Activated CD4-positive, alpha-beta memory T cell treated with anti-CD3 and anti-CD28 coated beads for 36 hours (primary cell): ENCODE measurements at regions not wholly inside any gene's neighbourhood (a gene's known extent, or its start where the extent isn't known, plus 50 kb on each side); places are given as distances from the start of the nearest gene placed in this dataset.

ENCODE experiments used
- CTCF ChIA-PET: fragments of 350-600 bp; sonication (Branson Sonifier 250); formaldehyde crosslinking; loops from one replicate; lab custom pipeline; 2021; ENCODE audit warnings: antibody characterized with exemption, inconsistent platforms; lab: Charles Lee
- POLR2A ChIA-PET: fragments of 350-600 bp; sonication (Branson Sonifier 250); formaldehyde crosslinking; loops from one replicate; lab custom pipeline; 2021; ENCODE audit warnings: antibody characterized with exemption; lab: Charles Lee
- DNase-seq: peaks from one replicate; pipeline ENCODE4 v3.0.0-alpha.2; 2020
- H3K27ac Mint-ChIP-seq: one replicate; pipeline ENCODE4 v1.8.0; 2021; ENCODE audit warnings: mixed read lengths
- H3K27me3 Mint-ChIP-seq: one replicate; pipeline ENCODE4 v1.8.0; 2021; ENCODE audit warnings: mixed read lengths
- H3K36me3 Mint-ChIP-seq: one replicate; pipeline ENCODE4 v1.8.0; 2021; ENCODE audit warnings: mixed read lengths
- H3K4me1 Mint-ChIP-seq: one replicate; pipeline ENCODE4 v1.8.0; 2021; ENCODE audit warnings: low read depth, mixed read lengths
- H3K4me3 Mint-ChIP-seq: one replicate; pipeline ENCODE4 v1.8.0; 2021; ENCODE audit warnings: mild to moderate bottlenecking, mixed read lengths
- H3K9me3 Mint-ChIP-seq: one replicate; pipeline ENCODE4 v1.8.0; 2021; ENCODE audit warnings: mixed read lengths
- intact Hi-C: fragments of 100-400 bp; cut with micrococcal nuclease; formaldehyde crosslinking; loops from one replicate; pipeline ENCODE4 v1.15.1; 2023

DNA sequence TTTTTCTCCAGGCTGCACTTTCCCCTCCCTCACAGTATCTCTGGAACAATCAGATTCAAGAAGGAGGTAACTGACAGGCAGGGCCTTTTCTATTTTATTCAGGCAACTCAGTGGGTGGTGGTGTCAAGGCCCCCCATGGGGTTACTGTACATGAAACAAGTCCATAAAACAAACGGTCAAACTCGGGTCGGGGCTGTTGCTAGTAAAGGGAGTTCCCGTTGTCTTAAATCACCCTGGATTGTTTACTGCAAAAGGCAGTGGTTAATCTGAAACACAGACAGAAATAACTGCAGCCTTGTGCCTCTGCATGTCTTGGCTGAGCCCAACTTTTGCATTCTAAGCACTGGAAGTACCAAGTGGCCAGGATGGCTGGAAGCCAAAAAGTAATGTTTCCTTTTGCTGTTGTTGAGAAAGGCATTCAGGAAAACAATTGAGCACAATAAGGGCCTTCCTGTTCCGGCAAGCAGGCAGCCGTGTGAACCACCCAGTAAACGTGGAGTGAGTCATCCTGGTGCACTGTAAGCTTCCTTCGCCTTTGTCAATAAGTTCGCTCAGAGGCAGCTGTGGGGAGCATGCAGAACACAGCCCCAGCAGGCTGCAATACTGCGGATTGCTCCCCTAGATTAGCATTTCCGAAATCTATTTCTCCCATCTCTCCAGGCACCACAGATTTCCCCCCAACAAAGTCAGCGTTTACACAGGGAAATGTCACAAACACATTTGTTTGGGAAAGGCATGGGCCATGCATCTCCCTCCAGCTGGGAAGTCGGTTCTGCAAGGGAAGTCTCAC lies 149.6 kb downstream of the IRS1 start:
- no peaks in the 10 kb centered on the region for H3K27me3 Mint-ChIP-seq
- H3K27ac Mint-ChIP-seq = peak overlapping the region; percentile 39
- no peak overlapping the region for H3K4me3 Mint-ChIP-seq
- CTCF ChIA-PET = interaction anchor here (0.6 kb wide), 1 partner anchor 1470 kb away, joined by 3 read pairs; no protein-coding TSS in a partner anchor
- H3K36me3 Mint-ChIP-seq = peaks cover 10% of the 10 kb centered on the region
- peaks cover 29% of the 10 kb centered on the region for H3K4me1 Mint-ChIP-seq
- intact Hi-C loops = loop anchor here (1.0 to 5.0 kb wide), 4 partner anchors 122 to 228 kb away; partner anchors contain the start of gene RHBDD1
- POLR2A ChIA-PET = no interaction called here
- peaks cover 12% of the 10 kb centered on the region for H3K9me3 Mint-ChIP-seq
- DNase-seq = peak; percentile 66

DNA sequence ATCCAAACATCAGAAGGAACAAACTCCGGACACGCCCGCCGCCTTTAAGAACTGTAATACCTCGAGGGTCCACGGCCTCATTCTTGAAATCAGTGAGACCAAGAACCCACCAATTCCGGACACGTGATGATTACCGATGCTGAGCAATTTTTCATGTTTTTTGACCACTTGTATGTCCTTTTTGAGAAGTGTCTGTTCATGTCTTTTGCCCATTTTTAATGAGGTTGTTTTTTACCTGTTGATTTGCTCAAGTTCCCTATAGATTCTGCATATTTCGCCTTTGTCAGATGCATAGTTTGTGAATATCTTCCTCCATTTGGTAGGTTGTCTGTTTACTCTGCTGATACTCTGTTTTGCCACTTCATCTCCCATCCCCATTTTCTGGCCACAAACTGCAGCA lies 150.4 kb downstream of the IRS1 start:
- peaks cover 29% of the 10 kb centered on the region for H3K4me1 Mint-ChIP-seq
- H3K9me3 Mint-ChIP-seq = peaks cover 12% of the 10 kb centered on the region
- no peak for DNase-seq
- ChIA-PET POLR2A (no interaction called here), CTCF (no interaction called here)
- H3K36me3 Mint-ChIP-seq = peaks cover 10% of the 10 kb centered on the region
- intact Hi-C loops = no loop called here
- H3K27me3 Mint-ChIP-seq = no peaks in the 10 kb centered on the region
- H3K27ac Mint-ChIP-seq = no peak overlapping the region
- H3K4me3 Mint-ChIP-seq = no peak overlapping the region

- CTCF ChIA-PET = no interaction called here
- H3K27ac Mint-ChIP-seq = no peak overlapping the region
- no peak for DNase-seq
- H3K4me1 Mint-ChIP-seq = peaks cover 29% of the 10 kb centered on the region
- H3K9me3 Mint-ChIP-seq = peaks cover 12% of the 10 kb centered on the region
- intact Hi-C loops = no loop called here
- H3K27me3 Mint-ChIP-seq = no peaks in the 10 kb centered on the region
- peaks cover 10% of the 10 kb centered on the region for H3K36me3 Mint-ChIP-seq
- POLR2A ChIA-PET = no interaction called here
- no peak overlapping the region for H3K4me3 Mint-ChIP-seq
These were observed 151.8 kb downstream of the IRS1 start for GRCh38 chr2:226647621-226648518.

- Mint-ChIP-seq H3K27ac (no peak overlapping the region), H3K27me3 (no peaks in the 10 kb centered on the region), H3K36me3 (peaks cover 6% of the 10 kb centered on the region), H3K4me1 (peaks cover 2% of the 10 kb centered on the region), H3K9me3 (peaks cover 13% of the 10 kb centered on the region), H3K4me3 (no peak overlapping the region)
- CTCF ChIA-PET = no interaction called here
- DNase-seq = no peak
- intact Hi-C loops = no loop called here
- POLR2A ChIA-PET = no interaction called here
These were observed 155.2 kb downstream of the IRS1 start for GRCh38 chr2:226644399-226644865.

GRCh38 chr2:226643946-226644282 lies 155.7 kb downstream of the IRS1 start:
- no peaks in the 10 kb centered on the region for H3K27me3 Mint-ChIP-seq
- peaks cover 8% of the 10 kb centered on the region for H3K9me3 Mint-ChIP-seq
- H3K4me1 Mint-ChIP-seq = no peaks in the 10 kb centered on the region
- H3K36me3 Mint-ChIP-seq = peaks cover under 1% of the 10 kb centered on the region
- ChIA-PET POLR2A (no interaction called here), CTCF (no interaction called here)
- no peak overlapping the region for H3K4me3 Mint-ChIP-seq
- intact Hi-C loops = no loop called here
- no peak for DNase-seq
- no peak overlapping the region for H3K27ac Mint-ChIP-seq

- no peaks in the 10 kb centered on the region for H3K4me1 Mint-ChIP-seq
- H3K9me3 Mint-ChIP-seq = peaks cover 6% of the 10 kb centered on the region
- intact Hi-C loops = no loop called here
- no peak for DNase-seq
- H3K4me3 Mint-ChIP-seq = no peak overlapping the region
- H3K27ac Mint-ChIP-seq = no peak overlapping the region
- no peaks in the 10 kb centered on the region for H3K36me3 Mint-ChIP-seq
- ChIA-PET POLR2A (no interaction called here), CTCF (no interaction called here)
- H3K27me3 Mint-ChIP-seq = no peaks in the 10 kb centered on the region
These were observed 156.3 kb downstream of the IRS1 start for GRCh38 chr2:226643030-226643945.

- H3K4me3 Mint-ChIP-seq = no peak overlapping the region
- H3K4me1 Mint-ChIP-seq = no peaks in the 10 kb centered on the region
- intact Hi-C loops = no loop called here
- no peak overlapping the region for H3K27ac Mint-ChIP-seq
- peaks cover 6% of the 10 kb centered on the region for H3K9me3 Mint-ChIP-seq
- H3K36me3 Mint-ChIP-seq = no peaks in the 10 kb centered on the region
- H3K27me3 Mint-ChIP-seq = no peaks in the 10 kb centered on the region
- no peak for DNase-seq
- ChIA-PET POLR2A (no interaction called here), CTCF (no interaction called here)
These were observed 158.6 kb downstream of the IRS1 start for GRCh38 chr2:226641008-226641407.

GRCh38 chr2:226640501-226640900 lies 159.1 kb downstream of the IRS1 start:
- no peak overlapping the region for H3K4me3 Mint-ChIP-seq
- no peaks in the 10 kb centered on the region for H3K36me3 Mint-ChIP-seq
- no peaks in the 10 kb centered on the region for H3K27me3 Mint-ChIP-seq
- ChIA-PET POLR2A (no interaction called here), CTCF (no interaction called here)
- H3K9me3 Mint-ChIP-seq = peaks cover 6% of the 10 kb centered on the region
- H3K4me1 Mint-ChIP-seq = no peaks in the 10 kb centered on the region
- no peak for DNase-seq
- no peak overlapping the region for H3K27ac Mint-ChIP-seq
- intact Hi-C loops = no loop called here

GRCh38 chr2:226639550-226639949 lies 160.1 kb downstream of the IRS1 start:
- no peak overlapping the region for H3K27ac Mint-ChIP-seq
- no peaks in the 10 kb centered on the region for H3K4me1 Mint-ChIP-seq
- no peak for DNase-seq
- ChIA-PET CTCF (no interaction called here), POLR2A (no interaction called here)
- H3K36me3 Mint-ChIP-seq = no peaks in the 10 kb centered on the region
- no peak overlapping the region for H3K4me3 Mint-ChIP-seq
- H3K27me3 Mint-ChIP-seq = no peaks in the 10 kb centered on the region
- peaks cover 6% of the 10 kb centered on the region for H3K9me3 Mint-ChIP-seq
- intact Hi-C loops = no loop called here

DNA sequence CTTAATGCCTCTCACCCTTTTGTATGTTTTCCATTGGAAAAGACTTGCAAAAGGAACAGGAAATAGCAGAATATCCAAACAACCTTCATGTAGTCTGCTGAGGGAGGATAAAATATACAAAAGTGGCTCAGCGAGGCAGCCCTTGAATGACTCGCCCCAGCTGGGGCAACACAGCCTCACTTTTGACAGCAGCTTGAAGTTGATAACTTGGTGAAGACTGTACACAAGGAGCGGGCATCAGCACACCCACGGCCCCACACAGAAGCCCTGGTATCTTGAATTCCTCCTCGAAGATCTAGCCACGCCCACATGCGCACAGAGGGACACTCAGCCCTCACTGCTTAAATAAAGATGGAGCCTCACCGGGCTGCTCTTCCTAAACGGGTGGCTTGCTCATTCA lies 161.0 kb downstream of the IRS1 start:
- ChIA-PET POLR2A (no interaction called here), CTCF (no interaction called here)
- Mint-ChIP-seq H3K9me3 (peaks cover 6% of the 10 kb centered on the region), H3K4me3 (no peak overlapping the region), H3K36me3 (no peaks in the 10 kb centered on the region), H3K4me1 (no peaks in the 10 kb centered on the region), H3K27ac (no peak overlapping the region), H3K27me3 (no peaks in the 10 kb centered on the region)
- DNase-seq = no peak
- intact Hi-C loops = no loop called here

DNA sequence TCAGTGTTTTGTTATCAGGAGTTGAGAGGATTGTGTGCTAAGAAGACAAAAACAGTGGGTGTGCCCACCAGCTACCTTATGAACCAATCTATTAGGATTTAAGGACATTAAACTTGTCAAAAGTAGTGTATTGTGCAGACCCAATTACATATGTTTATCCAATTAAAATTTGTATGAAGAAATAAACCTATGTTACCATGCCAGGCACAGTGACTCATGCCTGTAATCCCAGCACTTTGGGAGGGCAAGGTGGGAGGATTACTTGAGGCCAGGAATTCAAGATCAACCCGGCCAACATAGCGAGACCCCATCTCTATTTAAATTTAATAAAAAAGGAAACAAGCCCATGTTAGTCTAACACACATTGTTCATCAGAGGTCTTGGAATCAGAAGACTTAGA lies 162.2 kb downstream of the IRS1 start:
- Mint-ChIP-seq H3K9me3 (peaks cover 6% of the 10 kb centered on the region), H3K4me3 (no peak overlapping the region), H3K36me3 (no peaks in the 10 kb centered on the region), H3K27ac (no peak overlapping the region), H3K4me1 (no peaks in the 10 kb centered on the region), H3K27me3 (no peaks in the 10 kb centered on the region)
- POLR2A ChIA-PET = no interaction called here
- intact Hi-C loops = no loop called here
- no peak for DNase-seq
- CTCF ChIA-PET = no interaction called here

DNA sequence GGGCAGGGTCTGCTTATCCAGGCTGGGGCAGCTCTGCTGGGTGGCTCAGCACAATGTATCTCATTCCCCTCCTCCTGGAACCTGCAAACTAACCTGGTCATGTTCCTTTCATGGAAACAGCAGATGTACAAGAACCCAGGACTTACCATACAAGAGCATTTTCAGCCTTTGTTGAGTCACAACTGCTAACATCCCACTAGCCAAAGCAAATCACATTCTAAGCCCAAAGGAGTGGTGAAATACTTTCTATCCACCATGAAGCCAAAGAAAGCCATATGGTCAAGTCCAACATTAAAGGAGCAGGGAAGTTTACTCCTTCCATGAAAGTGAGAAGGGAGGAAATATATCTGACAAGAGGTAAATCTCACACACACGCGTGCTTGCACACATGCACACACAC lies 163.0 kb downstream of the IRS1 start:
- POLR2A ChIA-PET = no interaction called here
- Mint-ChIP-seq H3K9me3 (peaks cover 6% of the 10 kb centered on the region), H3K4me3 (no peak overlapping the region), H3K27me3 (no peaks in the 10 kb centered on the region), H3K36me3 (no peaks in the 10 kb centered on the region), H3K4me1 (no peaks in the 10 kb centered on the region), H3K27ac (no peak overlapping the region)
- intact Hi-C loops = no loop called here
- DNase-seq = no peak
- CTCF ChIA-PET = no interaction called here
